Myocyte (in vitro differentiated cells): ENCODE measurements at regions not wholly inside any gene's neighbourhood (a gene's known extent, or its start where the extent isn't known, plus 50 kb on each side); places are given as distances from the start of the nearest gene placed in this dataset.
"Not testable (repeated sequence)": the region's sequence is repeated elsewhere in the genome, so short reads cannot be mapped to it uniquely, and the experiment has no call there.

Experiments used
- DNase-seq: peaks from one replicate; pipeline ENCODE4 v3.0.0-alpha.2; 2012; ENCODE audit warnings: low read depth

GRCh38 chr5:103745353-103746065 is 182.9 kb upstream of the NUDT12 start:
- DNase-seq: no peak

GRCh38 chr5:103744159-103744558 is 181.6 kb upstream of the NUDT12 start:
- DNase-seq: peak; percentile 63

- DNase-seq: no peak
These were observed 180.8 kb upstream of the NUDT12 start for GRCh38 chr5:103743421-103743820.

GRCh38 chr5:103741984-103742383 is 179.4 kb upstream of the NUDT12 start:
- no peak for DNase-seq

- not testable (repeated sequence) for DNase-seq
These were observed 173.8 kb upstream of the NUDT12 start for GRCh38 chr5:103736343-103736742.

- no peak for DNase-seq
These were observed 161.7 kb upstream of the NUDT12 start for GRCh38 chr5:103724271-103724670.

- DNase-seq: no peak
These were observed 158.6 kb upstream of the NUDT12 start for GRCh38 chr5:103721183-103721582.

- no peak for DNase-seq
These were observed 155.5 kb upstream of the NUDT12 start for GRCh38 chr5:103718108-103718507.

GRCh38 chr5:103708601-103709000 is 146.0 kb upstream of the NUDT12 start:
- DNase-seq: no peak

GRCh38 chr5:103706939-103707682 is 144.5 kb upstream of the NUDT12 start:
- DNase-seq: no peak

- DNase-seq: no peak
These were observed 141.0 kb upstream of the NUDT12 start for GRCh38 chr5:103703617-103704016.

GRCh38 chr5:103693517-103693916 is 130.9 kb upstream of the NUDT12 start:
- DNase-seq: no peak

GRCh38 chr5:103690676-103691075 is 128.1 kb upstream of the NUDT12 start:
- no peak for DNase-seq

GRCh38 chr5:103679873-103680272 is 117.3 kb upstream of the NUDT12 start:
- DNase-seq: no peak

- DNase-seq: not testable (repeated sequence)
These were observed 113.6 kb upstream of the NUDT12 start for GRCh38 chr5:103676198-103676597.

- no peak for DNase-seq
These were observed 112.2 kb upstream of the NUDT12 start for GRCh38 chr5:103674739-103675138.

GRCh38 chr5:103674251-103674650 is 111.7 kb upstream of the NUDT12 start:
- DNase-seq: no peak

- no peak for DNase-seq
These were observed 107.0 kb upstream of the NUDT12 start for GRCh38 chr5:103669615-103670014.

GRCh38 chr5:103668281-103668680 is 105.7 kb upstream of the NUDT12 start:
- DNase-seq: no peak

GRCh38 chr5:103667068-103667467 is 104.5 kb upstream of the NUDT12 start:
- no peak for DNase-seq

- no peak for DNase-seq
These were observed 94.7 kb upstream of the NUDT12 start for GRCh38 chr5:103657301-103657700.

GRCh38 chr5:103648086-103648485 is 85.5 kb upstream of the NUDT12 start:
- no peak for DNase-seq
